Liver (tissue), 3 donors: ENCODE measurements at regions not wholly inside any gene's neighbourhood (a gene's known extent, or its start where the extent isn't known, plus 50 kb on each side); places are given as distances from the start of the nearest gene placed in this dataset.

Experiments
- ATF3 ChIP-seq: IDR thresholded peaks from 2 replicates; pipeline ENCODE4 v1.6.1; 2016; ENCODE audit warnings: antibody characterized with exemption
- CTCF ChIP-seq: fragments of 150-350 bp; IDR thresholded peaks from 2 replicates; pipeline ENCODE4 v1.5.1; 2017; ENCODE audit warnings: improper control_type of control experiment, low read depth, low read length; ENCODE audit not compliant: missing input control
- EGR1 ChIP-seq, 2 donors: IDR thresholded peaks; 2 replicates each; pipeline ENCODE4 v1.6.1; 2016 to 2018; ENCODE audit warnings: antibody characterized with exemption in 2 of 2, low read depth in 2 of 2
- REST ChIP-seq: IDR thresholded peaks from 2 replicates; pipeline ENCODE4 v1.6.1; 2016; ENCODE audit warnings: antibody characterized with exemption, mild to moderate bottlenecking
- SP1 ChIP-seq: IDR thresholded peaks from 2 replicates; pipeline ENCODE4 v1.6.1; 2018; ENCODE audit warnings: antibody characterized with exemption, mild to moderate bottlenecking
- donor health status: healthy.
- donor health status: healthy.

GRCh38 chr6:95693108-95693507 is 115.8 kb downstream of the MANEA start:
- TF ChIP-seq CTCF (no peak), EGR1 (IDR thresholded peaks at IDR 0.05; ENCODE audit: low read depth in 2 of 2) (no peak), REST (peak; percentile 99), SP1 (no peak), ATF3 (no peak)
